HCT116 (cell line): ENCODE measurements at regions not wholly inside any gene's neighbourhood (a gene's known extent, or its start where the extent isn't known, plus 50 kb on each side); places are given as distances from the start of the nearest gene placed in this dataset.

Experiments used
- ATAC-seq: fragments of 200-7000 bp; cut with Tn5 transposase; 2 replicates; pipeline ENCODE4 v1.9.1; 2020; ENCODE audit warnings: mild to moderate bottlenecking, moderate library complexity
- BruUV-seq: library from RNA; stranded (reverse); fragments of 400-500 nt; replicated peaks from 2 replicates; lab custom pipeline; 2021; lab: Mats Ljungman, UMichigan
- CTCF ChIA-PET: fragments of 300-600 bp; sonication (Branson Sonifier 250); formaldehyde crosslinking; loops from one replicate; lab custom pipeline; 2021; ENCODE audit warnings: antibody characterized with exemption; lab: Charles Lee
- POLR2A ChIA-PET: fragments of 300-600, 350-600 bp; sonication (Branson Sonifier 250); formaldehyde crosslinking; loops from one replicate; lab custom pipeline; 2021; ENCODE audit warnings: antibody characterized with exemption; lab: Charles Lee
- RAD21 ChIA-PET, 2 experiments: fragments of 300-600 bp; sonication (Branson Sonifier 250); formaldehyde crosslinking; loops; one replicate each; lab custom pipeline; 2023; ENCODE audit warnings: low total read pairs in 2 of 2; ENCODE audit not compliant: uncharacterized antibody in 2 of 2, unreplicated experiment in 2 of 2, low non-redundant PET in 1 of 2; lab: Charles Lee
- DNase-seq: peaks from one replicate; pipeline ENCODE4 v3.0.0-alpha.2; 2010; ENCODE audit warnings: low read depth, low spot score
- H2AFZ ChIP-seq: fragments of 200-600 bp; shearing (Covaris generic), sonication (generic); 2 replicates; pipeline ENCODE4 v1.6.1; 2017; ENCODE audit warnings: low read depth, mixed run types, mixed read lengths, antibody characterized with exemption, low read length; ENCODE audit not compliant: poor library complexity, severe bottlenecking
- H3K27ac ChIP-seq: 2 replicates; pipeline ENCODE4 v1.5.1; 2012; ENCODE audit warnings: low read depth, low read length
- H3K27me3 ChIP-seq: fragments of 200-600 bp; sonication (generic); 2 replicates; pipeline ENCODE4 v1.6.1; 2016; ENCODE audit warnings: mixed run types, low read length, mixed read lengths; ENCODE audit not compliant: insufficient read depth
- H3K36me3 ChIP-seq, 2 experiments: fragments of 200-500 bp in 1 of 2; fragments of 200-600 bp in 1 of 2; sonication (Bioruptor generic) in 1 of 2; sonication (generic) in 1 of 2; 2 replicates each; pipeline versions ENCODE4 v1.5.1 to v1.6.1; 2014 to 2016; ENCODE audit warnings: low read length in 2 of 2, inconsistent platforms in 1 of 2, mixed read lengths in 1 of 2, mixed run types in 1 of 2; ENCODE audit not compliant: insufficient read depth in 2 of 2, control insufficient read depth in 1 of 2
- H3K4me1 ChIP-seq, 2 experiments: fragments of 200-600 bp in 1 of 2; sonication (generic) in 1 of 2; 2 replicates each; pipeline versions ENCODE4 v1.5.1 to v1.6.1; 2012 to 2017; ENCODE audit warnings: low read length in 2 of 2, inconsistent platforms in 1 of 2, mild to moderate bottlenecking in 1 of 2, mixed read lengths in 1 of 2, mixed run types in 1 of 2, moderate library complexity in 1 of 2; ENCODE audit not compliant: insufficient read depth in 2 of 2, control insufficient read depth in 1 of 2
- H3K4me2 ChIP-seq: fragments of 200-600 bp; sonication (generic); 2 replicates; pipeline ENCODE4 v1.6.1; 2017; ENCODE audit warnings: mixed run types, low read length, mixed read lengths
- H3K4me3 ChIP-seq, 2 experiments: fragments of 200-600 bp in 1 of 2; sonication (generic) in 1 of 2; replicated peaks in 1 of 2; 2 replicates each; pipeline ENCODE4 v1.5.1; 2011 to 2016; ENCODE audit warnings: low read length in 2 of 2, control low read depth in 1 of 2, low read depth in 1 of 2, mild to moderate bottlenecking in 1 of 2, mixed read lengths in 1 of 2, mixed run types in 1 of 2
- H3K79me2 ChIP-seq: fragments of 200-600 bp; sonication (generic); 2 replicates; pipeline ENCODE4 v1.6.1; 2017; ENCODE audit warnings: mild to moderate bottlenecking, mixed run types, low read length, moderate library complexity, mixed read lengths; ENCODE audit not compliant: insufficient read depth
- H3K9ac ChIP-seq: fragments of 200-600 bp; sonication (generic); 2 replicates; pipeline ENCODE4 v1.6.1; 2016; ENCODE audit warnings: low read length, mixed read lengths
- H3K9me2 ChIP-seq: fragments of 200-600 bp; sonication (generic), shearing (Covaris generic); 2 replicates; pipeline ENCODE4 v1.6.1; 2017; ENCODE audit warnings: mixed run types, mild to moderate bottlenecking, moderate library complexity; ENCODE audit not compliant: insufficient read depth
- H3K9me3 ChIP-seq, 2 experiments: fragments of 200-500 bp in 1 of 2; fragments of 200-600 bp in 1 of 2; sonication (Bioruptor generic) in 1 of 2; sonication (generic) in 1 of 2; 2 replicates each; pipeline ENCODE4 v1.6.1; 2014 to 2017; ENCODE audit warnings: low read length in 2 of 2, mixed read lengths in 2 of 2, inconsistent platforms in 1 of 2, low read depth in 1 of 2, mild to moderate bottlenecking in 1 of 2, mixed run types in 1 of 2, moderate library complexity in 1 of 2; ENCODE audit not compliant: control insufficient read depth in 1 of 2, insufficient read depth in 1 of 2
- H4K20me1 ChIP-seq: fragments of 200-600 bp; sonication (generic), shearing (Covaris generic); 2 replicates; pipeline ENCODE4 v1.6.1; 2017; ENCODE audit warnings: mixed run types, mild to moderate bottlenecking, moderate library complexity; ENCODE audit not compliant: insufficient read depth
- CEBPB ChIP-seq: IDR thresholded peaks from 2 replicates; pipeline ENCODE4 v1.6.1; 2012; ENCODE audit warnings: low read depth
- CTCF ChIP-seq, 3 experiments: fragments of 200-600 bp in 1 of 3; sonication (generic) in 1 of 3; IDR thresholded peaks in 2 of 3; conservative IDR thresholded peaks in 1 of 3; 2 replicates each; pipeline ENCODE4 v1.5.1; 2012 to 2017; ENCODE audit warnings: low read depth in 2 of 3, low read length in 2 of 3, antibody characterized with exemption in 1 of 3, borderline replicate concordance in 1 of 3, control low read depth in 1 of 3, mild to moderate bottlenecking in 1 of 3, mixed read lengths in 1 of 3, mixed run types in 1 of 3, moderate library complexity in 1 of 3; ENCODE audit not compliant: insufficient read depth in 1 of 3
- FOSL1 ChIP-seq: IDR thresholded peaks from 2 replicates; pipeline ENCODE4 v1.6.1; 2012; ENCODE audit warnings: low read depth
- JUND ChIP-seq: IDR thresholded peaks from 2 replicates; pipeline ENCODE4 v1.6.1; 2012
- POLR2A ChIP-seq: IDR thresholded peaks from 2 replicates; pipeline ENCODE4 v1.7.0; 2011; ENCODE audit warnings: borderline replicate concordance; ENCODE audit not compliant: insufficient read depth, insufficient read length; ENCODE audit errors: extremely low read depth
- POLR2AphosphoS5 ChIP-seq: IDR thresholded peaks from 2 replicates; pipeline ENCODE4 v1.6.1; 2011; ENCODE audit warnings: mild to moderate bottlenecking, low read depth, low read length, moderate library complexity
- SIN3A ChIP-seq: IDR thresholded peaks from 2 replicates; pipeline ENCODE4 v1.6.1; 2012; ENCODE audit warnings: low read depth
- SRF ChIP-seq: IDR thresholded peaks from 2 replicates; pipeline ENCODE4 v1.6.1; 2012; ENCODE audit warnings: low read depth
- TCF7L2 ChIP-seq: IDR thresholded peaks from 2 replicates; pipeline ENCODE4 v1.7.0; 2011; ENCODE audit warnings: borderline replicate concordance, inconsistent platforms; ENCODE audit not compliant: insufficient read depth, insufficient read length; ENCODE audit errors: extremely low read depth
- ZBTB33 ChIP-seq: IDR thresholded peaks from 2 replicates; pipeline ENCODE4 v1.6.1; 2011; ENCODE audit warnings: mild to moderate bottlenecking, low read length, moderate library complexity; ENCODE audit not compliant: insufficient replicate concordance; ENCODE audit errors: extremely low read depth
- intact Hi-C: fragments of 100-400 bp; cut with micrococcal nuclease; formaldehyde crosslinking; loops from 2 replicates; pipeline ENCODE4 v1.10.0; 2022

GRCh38 chr3:14273901-14274611 is 95.4 kb downstream of the LSM3 start:
- intact Hi-C loops, result no loop called here
- no peaks in the 10 kb centered on the region for H3K79me2 ChIP-seq
- POLR2A ChIA-PET, result no interaction called here
- BruUV-seq, result no TSS peak
- no peak overlapping the region for H3K4me2 ChIP-seq
- no peak overlapping the region for H3K4me3 ChIP-seq
- no peaks in the 10 kb centered on the region for H3K9me2 ChIP-seq
- CTCF ChIA-PET, result no interaction called here
- H3K27me3 ChIP-seq, result no peaks in the 10 kb centered on the region
- H3K9ac ChIP-seq, result no peak overlapping the region
- H2AFZ ChIP-seq, result no peak overlapping the region
- no peak for ATAC-seq
- H3K4me1 ChIP-seq, result no peaks in the 10 kb centered on the region
- RAD21 ChIA-PET, result no interaction called here
- H3K27ac ChIP-seq, result no peak overlapping the region
- TF ChIP-seq TCF7L2 (no peak), POLR2AphosphoS5 (no peak), ZBTB33 (no peak), SRF (no peak), FOSL1 (no peak), JUND (no peak), SIN3A (no peak), CTCF (IDR thresholded peaks at IDR 0.05 in 2 of 3, conservative IDR thresholded peaks at IDR 0.05 in 1 of 3; ENCODE audit: borderline replicate concordance in 1 of 3, insufficient read depth in 1 of 3, low read depth in 2 of 3, low read length in 2 of 3) (no peak), CEBPB (no peak), POLR2A (no peak)
- TF ChIP-seq, all 23 proteins: peak for 0
- no peak for DNase-seq
- no peaks in the 10 kb centered on the region for H3K36me3 ChIP-seq
- no peaks in the 10 kb centered on the region for H4K20me1 ChIP-seq
- H3K9me3 ChIP-seq, result no peaks in the 10 kb centered on the region
